ENCODE measurements at regions not wholly inside any gene's neighbourhood (a gene's known extent, or its start where the extent isn't known, plus 50 kb on each side); places are given as distances from the start of the nearest gene placed in this dataset.

- DNase-seq (no peak), ATAC-seq (ENCODE audit: low read depth in 2 of 2) (no peak)
- H3K4me3 Mint-ChIP-seq: no peak overlapping the region
- H3K36me3 Mint-ChIP-seq: no peaks in the 10 kb centered on the region
- H3K27ac ChIP-seq (ENCODE audit: insufficient read depth, low read length, poor library complexity, severe bottlenecking): no peak overlapping the region
- H3K27me3 ChIP-seq (ENCODE audit: control insufficient read depth, insufficient read depth, low read length): no peaks in the 10 kb centered on the region
- peaks cover 5% of the 10 kb centered on the region for H3K27me3 Mint-ChIP-seq
- H3K9me3 ChIP-seq (ENCODE audit: control insufficient read depth in 2 of 2, low read length in 2 of 2): no peaks in the 10 kb centered on the region
- H3K36me3 ChIP-seq (ENCODE audit: control insufficient read depth, insufficient read depth, low read length): no peaks in the 10 kb centered on the region
- no peaks in the 10 kb centered on the region for H3K4me1 Mint-ChIP-seq
- no peak overlapping the region for H3K27ac Mint-ChIP-seq
- no peak overlapping the region for H3K4me3 ChIP-seq (ENCODE audit: low read depth, low read length)
- no peaks in the 10 kb centered on the region for H3K9me3 Mint-ChIP-seq
- H3K4me1 ChIP-seq (ENCODE audit: control insufficient read depth, insufficient read depth, low read length, poor library complexity, severe bottlenecking): no peaks in the 10 kb centered on the region
Observed at GRCh38 chr6:44733126-44733525, 345.6 kb downstream of the CDC5L start.

- Mint-ChIP-seq H3K27ac (no peak overlapping the region), H3K4me3 (no peak overlapping the region), H3K36me3 (no peaks in the 10 kb centered on the region), H3K9me3 (no peaks in the 10 kb centered on the region), H3K4me1 (no peaks in the 10 kb centered on the region), H3K27me3 (peaks cover 5% of the 10 kb centered on the region)
- Histone ChIP-seq H3K36me3 (ENCODE audit: control insufficient read depth, insufficient read depth, low read length) (no peaks in the 10 kb centered on the region), H3K27me3 (ENCODE audit: control insufficient read depth, insufficient read depth, low read length) (no peaks in the 10 kb centered on the region), H3K4me1 (ENCODE audit: control insufficient read depth, insufficient read depth, low read length, poor library complexity, severe bottlenecking) (no peaks in the 10 kb centered on the region), H3K4me3 (ENCODE audit: low read depth, low read length) (no peak overlapping the region), H3K9me3 (ENCODE audit: control insufficient read depth in 2 of 2, low read length in 2 of 2) (no peaks in the 10 kb centered on the region), H3K27ac (ENCODE audit: insufficient read depth, low read length, poor library complexity, severe bottlenecking) (no peak overlapping the region)
- no peak for DNase-seq
- ATAC-seq (ENCODE audit: low read depth in 2 of 2): no peak
Observed at GRCh38 chr6:44733868-44734267, 346.4 kb downstream of the CDC5L start.

DNA sequence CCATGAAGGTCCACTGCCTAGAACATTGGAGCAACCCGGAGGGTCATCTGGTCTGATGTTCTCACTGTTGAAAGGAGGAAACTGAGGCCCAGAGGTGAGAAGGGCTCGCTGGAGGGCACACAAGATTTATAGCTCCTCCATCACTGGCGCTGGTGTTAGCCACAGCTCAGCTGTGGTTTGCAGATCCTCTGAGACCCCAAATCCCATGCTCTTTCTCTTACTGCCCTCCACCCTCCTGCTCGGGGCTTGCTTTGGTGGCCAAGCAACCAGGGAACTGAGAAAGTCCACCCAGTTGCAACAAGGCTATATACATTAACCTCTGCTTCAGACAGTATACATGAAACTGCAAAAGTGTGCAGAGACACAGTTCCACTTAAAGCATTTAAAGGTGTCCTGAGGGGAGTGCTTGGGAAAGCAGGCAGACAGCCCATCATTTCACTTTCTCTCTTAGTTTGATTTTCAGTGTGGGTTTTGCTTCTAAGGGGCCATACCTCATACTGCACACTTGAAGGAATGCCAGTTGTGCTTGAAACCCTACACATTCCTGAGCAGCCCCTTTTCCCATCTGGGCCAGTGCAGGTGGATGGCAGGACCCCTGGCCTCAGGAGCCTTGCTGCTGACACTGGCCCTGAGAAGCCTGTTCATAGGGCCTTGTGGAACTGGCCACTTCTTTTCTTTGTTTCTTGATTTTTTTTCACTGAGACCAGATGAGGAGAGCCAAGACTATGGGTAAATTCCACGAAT, 347.6 kb downstream of the CDC5L start:
- no peak for DNase-seq
- peak overlapping the region in 1 of 3 donors; percentile 12 for H3K27ac Mint-ChIP-seq

DNA sequence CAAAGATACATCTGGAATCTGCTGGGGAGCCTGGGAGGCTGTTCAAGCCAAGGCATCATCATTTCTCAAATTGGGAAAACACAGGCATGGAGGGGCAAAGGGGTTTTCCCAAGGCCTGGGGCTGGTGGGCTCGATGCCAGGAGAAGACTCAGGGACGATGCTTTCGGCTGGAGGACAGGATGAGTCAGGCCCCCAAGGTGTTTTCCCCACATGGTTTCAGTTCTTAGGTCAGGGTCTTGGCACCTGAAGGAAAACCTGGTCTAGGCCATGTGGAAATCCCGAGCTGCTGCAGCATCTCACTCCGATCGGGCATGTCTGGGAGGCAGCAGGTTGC, 348.1 kb downstream of the CDC5L start:
- Histone ChIP-seq H3K27me3 (ENCODE audit: control insufficient read depth, insufficient read depth, low read length) (no peaks in the 10 kb centered on the region), H3K9me3 (ENCODE audit: control insufficient read depth in 2 of 2, low read length in 2 of 2) (no peaks in the 10 kb centered on the region), H3K27ac (ENCODE audit: insufficient read depth, low read length, poor library complexity, severe bottlenecking) (no peak overlapping the region), H3K36me3 (ENCODE audit: control insufficient read depth, insufficient read depth, low read length) (no peaks in the 10 kb centered on the region), H3K4me3 (ENCODE audit: low read depth, low read length) (no peak overlapping the region), H3K4me1 (ENCODE audit: control insufficient read depth, insufficient read depth, low read length, poor library complexity, severe bottlenecking) (no peaks in the 10 kb centered on the region)
- no peaks in the 10 kb centered on the region for H3K9me3 Mint-ChIP-seq
- ATAC-seq (ENCODE audit: low read depth in 2 of 2) (no peak), DNase-seq (no peak)
- H3K27me3 Mint-ChIP-seq: peaks cover 5% of the 10 kb centered on the region
- no peak overlapping the region for H3K4me3 Mint-ChIP-seq
- peak overlapping the region in 1 of 3 donors; percentile 12 for H3K27ac Mint-ChIP-seq
- no peaks in the 10 kb centered on the region for H3K4me1 Mint-ChIP-seq
- no peaks in the 10 kb centered on the region for H3K36me3 Mint-ChIP-seq

More for the DNA sequence above, 347.6 kb downstream of the CDC5L start:
- no peak overlapping the region for H3K4me3 ChIP-seq (ENCODE audit: low read depth, low read length)
- H3K9me3 ChIP-seq (ENCODE audit: control insufficient read depth in 2 of 2, low read length in 2 of 2): no peaks in the 10 kb centered on the region
- Mint-ChIP-seq H3K27me3 (peaks cover 5% of the 10 kb centered on the region), H3K9me3 (no peaks in the 10 kb centered on the region), H3K4me3 (no peak overlapping the region), H3K36me3 (no peaks in the 10 kb centered on the region), H3K4me1 (no peaks in the 10 kb centered on the region)
- H3K4me1 ChIP-seq (ENCODE audit: control insufficient read depth, insufficient read depth, low read length, poor library complexity, severe bottlenecking): no peaks in the 10 kb centered on the region
- no peak overlapping the region for H3K27ac ChIP-seq (ENCODE audit: insufficient read depth, low read length, poor library complexity, severe bottlenecking)
- no peaks in the 10 kb centered on the region for H3K36me3 ChIP-seq (ENCODE audit: control insufficient read depth, insufficient read depth, low read length)
- no peak for ATAC-seq (ENCODE audit: low read depth in 2 of 2)
- no peaks in the 10 kb centered on the region for H3K27me3 ChIP-seq (ENCODE audit: control insufficient read depth, insufficient read depth, low read length)

GRCh38 chr6:44737341-44737740, 349.8 kb downstream of the CDC5L start:
- H3K27me3 Mint-ChIP-seq: peaks cover 10% of the 10 kb centered on the region
- H3K4me3 Mint-ChIP-seq: no peak overlapping the region
- Histone ChIP-seq H3K4me1 (ENCODE audit: control insufficient read depth, insufficient read depth, low read length, poor library complexity, severe bottlenecking) (no peaks in the 10 kb centered on the region), H3K4me3 (ENCODE audit: low read depth, low read length) (no peak overlapping the region), H3K27ac (ENCODE audit: insufficient read depth, low read length, poor library complexity, severe bottlenecking) (no peak overlapping the region), H3K9me3 (ENCODE audit: control insufficient read depth in 2 of 2, low read length in 2 of 2) (no peaks in the 10 kb centered on the region), H3K36me3 (ENCODE audit: control insufficient read depth, insufficient read depth, low read length) (no peaks in the 10 kb centered on the region), H3K27me3 (ENCODE audit: control insufficient read depth, insufficient read depth, low read length) (no peaks in the 10 kb centered on the region)
- H3K27ac Mint-ChIP-seq: no peak overlapping the region
- H3K9me3 Mint-ChIP-seq: peaks cover 0 to 3% (median 0%) of the 10 kb centered on the region in 7 donors
- H3K4me1 Mint-ChIP-seq: no peaks in the 10 kb centered on the region
- ATAC-seq (ENCODE audit: low read depth in 2 of 2) (no peak), DNase-seq (no peak)
- no peaks in the 10 kb centered on the region for H3K36me3 Mint-ChIP-seq

GRCh38 chr6:44737829-44738528, 350.5 kb downstream of the CDC5L start:
- Mint-ChIP-seq H3K27me3 (peaks cover 10% of the 10 kb centered on the region), H3K9me3 (peaks cover 0 to 3% (median 0%) of the 10 kb centered on the region in 7 donors), H3K27ac (no peak overlapping the region), H3K36me3 (no peaks in the 10 kb centered on the region), H3K4me3 (no peak overlapping the region), H3K4me1 (no peaks in the 10 kb centered on the region)
- ATAC-seq (ENCODE audit: low read depth in 2 of 2) (no peak), DNase-seq (no peak)
- no peaks in the 10 kb centered on the region for H3K9me3 ChIP-seq (ENCODE audit: control insufficient read depth in 2 of 2, low read length in 2 of 2)
- H3K4me3 ChIP-seq (ENCODE audit: low read depth, low read length): no peak overlapping the region
- no peaks in the 10 kb centered on the region for H3K4me1 ChIP-seq (ENCODE audit: control insufficient read depth, insufficient read depth, low read length, poor library complexity, severe bottlenecking)
- H3K27me3 ChIP-seq (ENCODE audit: control insufficient read depth, insufficient read depth, low read length): no peaks in the 10 kb centered on the region
- no peaks in the 10 kb centered on the region for H3K36me3 ChIP-seq (ENCODE audit: control insufficient read depth, insufficient read depth, low read length)
- no peak overlapping the region for H3K27ac ChIP-seq (ENCODE audit: insufficient read depth, low read length, poor library complexity, severe bottlenecking)

DNA sequence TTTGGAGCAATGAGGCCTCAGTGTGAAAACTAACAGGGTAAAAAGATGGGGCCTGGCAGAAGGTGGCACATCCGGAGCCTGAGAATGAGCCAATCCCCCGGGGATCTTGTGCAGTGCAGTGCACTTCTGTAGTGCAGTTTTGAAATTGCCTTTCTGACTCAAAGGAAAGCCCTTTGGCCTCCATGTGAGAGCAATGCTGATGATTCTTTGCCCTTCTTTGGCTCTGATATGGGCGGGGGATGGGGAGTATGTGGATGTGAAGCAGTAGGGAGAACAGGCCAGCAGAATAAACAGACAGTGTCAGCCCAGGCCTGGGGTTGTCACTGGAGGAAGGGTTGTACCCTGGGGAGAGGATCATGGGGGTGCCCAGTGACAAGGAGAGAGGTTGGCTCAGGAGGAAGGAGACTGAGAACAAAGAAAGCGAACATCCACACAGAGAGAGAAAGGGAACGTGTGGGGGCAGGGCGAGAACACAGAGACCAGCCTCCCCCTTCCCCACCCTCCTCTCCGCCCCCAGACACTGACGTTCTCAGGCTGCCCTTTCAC, 351.2 kb downstream of the CDC5L start:
- H3K4me3 ChIP-seq (ENCODE audit: low read depth, low read length): no peak overlapping the region
- Mint-ChIP-seq H3K4me3 (no peak overlapping the region), H3K27me3 (peaks cover 10% of the 10 kb centered on the region), H3K36me3 (no peaks in the 10 kb centered on the region), H3K9me3 (peaks cover 0 to 3% (median 0%) of the 10 kb centered on the region in 7 donors), H3K4me1 (no peaks in the 10 kb centered on the region), H3K27ac (no peak overlapping the region)
- no peaks in the 10 kb centered on the region for H3K9me3 ChIP-seq (ENCODE audit: control insufficient read depth in 2 of 2, low read length in 2 of 2)
- H3K27me3 ChIP-seq (ENCODE audit: control insufficient read depth, insufficient read depth, low read length): no peaks in the 10 kb centered on the region
- H3K36me3 ChIP-seq (ENCODE audit: control insufficient read depth, insufficient read depth, low read length): no peaks in the 10 kb centered on the region
- no peaks in the 10 kb centered on the region for H3K4me1 ChIP-seq (ENCODE audit: control insufficient read depth, insufficient read depth, low read length, poor library complexity, severe bottlenecking)
- DNase-seq (no peak), ATAC-seq (ENCODE audit: low read depth in 2 of 2) (no peak)
- H3K27ac ChIP-seq (ENCODE audit: insufficient read depth, low read length, poor library complexity, severe bottlenecking): no peak overlapping the region

GRCh38 chr6:44739181-44739580, 351.7 kb downstream of the CDC5L start:
- Histone ChIP-seq H3K9me3 (ENCODE audit: control insufficient read depth in 2 of 2, low read length in 2 of 2) (no peaks in the 10 kb centered on the region), H3K27ac (ENCODE audit: insufficient read depth, low read length, poor library complexity, severe bottlenecking) (no peak overlapping the region), H3K36me3 (ENCODE audit: control insufficient read depth, insufficient read depth, low read length) (no peaks in the 10 kb centered on the region), H3K4me1 (ENCODE audit: control insufficient read depth, insufficient read depth, low read length, poor library complexity, severe bottlenecking) (no peaks in the 10 kb centered on the region), H3K4me3 (ENCODE audit: low read depth, low read length) (no peak overlapping the region), H3K27me3 (ENCODE audit: control insufficient read depth, insufficient read depth, low read length) (no peaks in the 10 kb centered on the region)
- Mint-ChIP-seq H3K36me3 (no peaks in the 10 kb centered on the region), H3K4me1 (no peaks in the 10 kb centered on the region), H3K27ac (no peak overlapping the region), H3K9me3 (peaks cover 0 to 3% (median 0%) of the 10 kb centered on the region in 7 donors), H3K4me3 (no peak overlapping the region), H3K27me3 (peaks cover 10% of the 10 kb centered on the region)
- ATAC-seq (ENCODE audit: low read depth in 2 of 2): no peak
- DNase-seq: no peak

Data from CD4-positive, CD25-positive, alpha-beta regulatory T cell (primary cell).